ENCODE measurements at regions not wholly inside any gene's neighbourhood (a gene's known extent, or its start where the extent isn't known, plus 50 kb on each side); places are given as distances from the start of the nearest gene placed in this dataset.

- Histone ChIP-seq H3K9me2 (ENCODE audit: insufficient read depth) (no peaks in the 10 kb centered on the region), H3K4me2 (ENCODE audit: low read length) (no peak overlapping the region), H3K9me3 (ENCODE audit: control insufficient read depth in 1 of 2, insufficient read depth in 1 of 2, low read depth in 1 of 2, low read length in 2 of 2) (0 out of 4 replicates have a peak, but pooled peaks cover 0 to 4% of the 10 kb centered on the region in 2 experiments), H2AFZ (ENCODE audit: low read depth, low read length, poor library complexity, severe bottlenecking) (no peak overlapping the region), H3K4me1 (ENCODE audit: control insufficient read depth in 1 of 2, insufficient read depth in 2 of 2, low read length in 2 of 2) (no peaks in the 10 kb centered on the region), H3K36me3 (ENCODE audit: control insufficient read depth in 1 of 2, insufficient read depth in 2 of 2, low read length in 2 of 2) (no peaks in the 10 kb centered on the region), H3K27me3 (ENCODE audit: insufficient read depth, low read length) (no peaks in the 10 kb centered on the region), H4K20me1 (ENCODE audit: insufficient read depth) (no peaks in the 10 kb centered on the region), H3K27ac (ENCODE audit: low read depth, low read length) (no peak overlapping the region), H3K4me3 (replicated peaks in 1 of 2; ENCODE audit: low read depth in 1 of 2, low read length in 2 of 2) (no peak overlapping the region), H3K9ac (ENCODE audit: low read length) (no peak overlapping the region), H3K79me2 (ENCODE audit: insufficient read depth, low read length) (no peaks in the 10 kb centered on the region)
- RAD21 ChIA-PET (ENCODE audit: low non-redundant PET in 1 of 2, low total read pairs in 2 of 2, uncharacterized antibody in 2 of 2, unreplicated experiment in 2 of 2), result no interaction called here
- no TSS peak for BruUV-seq (replicated peaks)
- TF ChIP-seq SP1 (IDR thresholded peaks at IDR 0.05; ENCODE audit: low read depth) (no peak), EZH2phosphoT487 (IDR thresholded peaks at IDR 0.05; ENCODE audit: borderline replicate concordance) (no peak), MAX (IDR thresholded peaks at IDR 0.05) (no peak), SRF (IDR thresholded peaks at IDR 0.05; ENCODE audit: low read depth) (no peak), CEBPB (IDR thresholded peaks at IDR 0.05; ENCODE audit: low read depth) (no peak), SIN3A (IDR thresholded peaks at IDR 0.05; ENCODE audit: low read depth) (no peak), ZBTB33 (IDR thresholded peaks at IDR 0.05; ENCODE audit: extremely low read depth, insufficient replicate concordance, low read length) (no peak), ZFX (IDR thresholded peaks at IDR 0.05) (no peak)
- CTCF ChIA-PET, result no interaction called here
- no peak for ATAC-seq
- intact Hi-C loops (cut with micrococcal nuclease), result loop anchor here (10.0 kb wide), 1 partner anchor 508 kb away; no protein-coding TSS in a partner anchor
- POLR2A ChIA-PET, result no interaction called here
- no peak for DNase-seq (ENCODE audit: low read depth, low spot score)
Observed at GRCh38 chr6:917296-917695, 224.4 kb upstream of the EXOC2 start.

DNA sequence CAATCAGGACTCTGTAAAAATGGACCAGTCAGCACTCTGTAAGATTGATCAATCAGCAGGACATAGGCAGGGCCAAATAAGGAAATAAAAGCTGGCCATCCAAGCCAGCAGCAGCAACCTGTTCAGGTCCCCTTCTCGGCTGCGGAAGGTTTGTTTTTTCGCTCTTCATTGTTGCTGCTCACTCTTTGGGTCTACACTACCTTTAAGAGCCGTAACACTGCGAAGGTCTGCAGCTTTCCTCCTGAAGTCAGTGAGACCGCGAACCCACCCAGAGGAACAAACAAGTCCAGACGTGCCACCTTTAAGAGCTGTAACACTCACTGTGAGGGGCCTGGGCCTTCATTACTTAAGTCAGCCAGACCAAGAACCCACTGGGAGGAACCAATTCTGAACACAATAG is 223.2 kb upstream of the EXOC2 start:
- Histone ChIP-seq H3K79me2 (ENCODE audit: insufficient read depth, low read length) (no peaks in the 10 kb centered on the region), H3K4me3 (replicated peaks in 1 of 2; ENCODE audit: low read depth in 1 of 2, low read length in 2 of 2) (no peak overlapping the region), H3K4me2 (ENCODE audit: low read length) (no peak overlapping the region), H3K9ac (ENCODE audit: low read length) (no peak overlapping the region), H3K4me1 (ENCODE audit: control insufficient read depth in 1 of 2, insufficient read depth in 2 of 2, low read length in 2 of 2) (no peaks in the 10 kb centered on the region), H3K9me3 (ENCODE audit: control insufficient read depth in 1 of 2, insufficient read depth in 1 of 2, low read depth in 1 of 2, low read length in 2 of 2) (0 out of 4 replicates have a peak, but pooled peaks cover 0 to 4% of the 10 kb centered on the region in 2 experiments), H3K27ac (ENCODE audit: low read depth, low read length) (no peak overlapping the region), H4K20me1 (ENCODE audit: insufficient read depth) (no peaks in the 10 kb centered on the region), H3K27me3 (ENCODE audit: insufficient read depth, low read length) (no peaks in the 10 kb centered on the region), H3K9me2 (ENCODE audit: insufficient read depth) (no peaks in the 10 kb centered on the region), H2AFZ (ENCODE audit: low read depth, low read length, poor library complexity, severe bottlenecking) (no peak overlapping the region), H3K36me3 (ENCODE audit: control insufficient read depth in 1 of 2, insufficient read depth in 2 of 2, low read length in 2 of 2) (no peaks in the 10 kb centered on the region)
- no TSS peak for BruUV-seq (replicated peaks)
- no peak for DNase-seq (ENCODE audit: low read depth, low spot score)
- ChIA-PET POLR2A (no interaction called here), CTCF (no interaction called here), RAD21 (ENCODE audit: low non-redundant PET in 1 of 2, low total read pairs in 2 of 2, uncharacterized antibody in 2 of 2, unreplicated experiment in 2 of 2) (no interaction called here)
- intact Hi-C loops (cut with micrococcal nuclease), result loop anchor here (10.0 kb wide), 1 partner anchor 509 kb away; no protein-coding TSS in a partner anchor
- ATAC-seq, result no peak
- no peak for TF ChIP-seq FOSL1 (IDR thresholded peaks at IDR 0.05; ENCODE audit: low read depth)
- no peak for TF ChIP-seq CTCF (IDR thresholded peaks at IDR 0.05 in 2 of 3, conservative IDR thresholded peaks at IDR 0.05 in 1 of 3; ENCODE audit: borderline replicate concordance in 1 of 3, insufficient read depth in 1 of 3, low read depth in 2 of 3, low read length in 2 of 3)
- TF ChIP-seq SIN3A (IDR thresholded peaks at IDR 0.05; ENCODE audit: low read depth), result no peak
- no peak for TF ChIP-seq EGR1 (IDR thresholded peaks at IDR 0.05; ENCODE audit: low read depth)
- TF ChIP-seq POLR2AphosphoS5 (IDR thresholded peaks at IDR 0.05; ENCODE audit: low read depth, low read length), result no peak
- no peak for TF ChIP-seq ZBTB33 (IDR thresholded peaks at IDR 0.05; ENCODE audit: extremely low read depth, insufficient replicate concordance, low read length)
- TF ChIP-seq MAX (IDR thresholded peaks at IDR 0.05), result no peak
- TF ChIP-seq EZH2 (IDR thresholded peaks at IDR 0.05), result no peak
- no peak for TF ChIP-seq RAD21 (IDR thresholded peaks at IDR 0.05; ENCODE audit: low read depth)
- no peak for TF ChIP-seq CBX3 (IDR thresholded peaks at IDR 0.05; ENCODE audit: low read depth)
- no peak for TF ChIP-seq JUND (IDR thresholded peaks at IDR 0.05)
